Neuronal stem cell (in vitro differentiated cells): ENCODE measurements at regions not wholly inside any gene's neighbourhood (a gene's known extent, or its start where the extent isn't known, plus 50 kb on each side); places are given as distances from the start of the nearest gene placed in this dataset.

Source experiments
- DNase-seq: peaks from one replicate; pipeline ENCODE4 v3.0.0-alpha.2; 2013; ENCODE audit warnings: low spot score
- H2AFZ ChIP-seq: one replicate; pipeline ENCODE4 v1.6.1; 2013; ENCODE audit warnings: mild to moderate bottlenecking, low read length, inconsistent platforms
- H2AK5ac ChIP-seq: 2 replicates; pipeline ENCODE4 v1.6.1; 2013; ENCODE audit warnings: low read depth, mild to moderate bottlenecking, inconsistent platforms, low read length, moderate library complexity, mixed read lengths
- H2BK120ac ChIP-seq: 2 replicates; pipeline ENCODE4 v1.6.1; 2013; ENCODE audit warnings: low read depth, mild to moderate bottlenecking, inconsistent platforms, low read length, moderate library complexity, mixed read lengths
- H2BK12ac ChIP-seq: one replicate; pipeline ENCODE4 v1.6.1; 2013; ENCODE audit warnings: low read length, inconsistent platforms
- H2BK15ac ChIP-seq: 2 replicates; pipeline ENCODE4 v1.6.1; 2013; ENCODE audit warnings: mild to moderate bottlenecking, low read length, inconsistent platforms, mixed read lengths
- H2BK5ac ChIP-seq: one replicate; pipeline ENCODE4 v1.6.1; 2013; ENCODE audit warnings: inconsistent platforms, mild to moderate bottlenecking, low read length, moderate library complexity
- H3K14ac ChIP-seq: one replicate; pipeline ENCODE4 v1.6.1; 2013; ENCODE audit warnings: low read length, inconsistent platforms
- H3K18ac ChIP-seq: 2 replicates; pipeline ENCODE4 v1.6.1; 2013; ENCODE audit warnings: low read length, inconsistent platforms
- H3K23ac ChIP-seq: 2 replicates; pipeline ENCODE4 v1.6.1; 2013; ENCODE audit warnings: low read depth, mild to moderate bottlenecking, mixed read lengths, low read length, inconsistent platforms; ENCODE audit not compliant: poor library complexity
- H3K27ac ChIP-seq: replicated peaks from 3 replicates; pipeline ENCODE4 v1.5.1; 2013; ENCODE audit warnings: low read length, inconsistent platforms
- H3K27me3 ChIP-seq, 3 experiments: 2 replicates each; pipeline ENCODE4 v1.6.1; 2013; ENCODE audit warnings: low read length in 3 of 3, mild to moderate bottlenecking in 2 of 3, inconsistent platforms in 1 of 3, low read depth in 1 of 3, mixed read lengths in 1 of 3, moderate library complexity in 1 of 3; ENCODE audit not compliant: control insufficient read depth in 3 of 3, insufficient read depth in 3 of 3
- H3K36me3 ChIP-seq, 2 donors: replicated peaks in 1 of 2; 2 replicates each; pipeline ENCODE4 v1.6.1; 2013; ENCODE audit warnings: low read length in 2 of 2; ENCODE audit not compliant: control insufficient read depth in 2 of 2, insufficient read depth in 2 of 2
- H3K4ac ChIP-seq: 2 replicates; pipeline ENCODE4 v1.6.1; 2013; ENCODE audit warnings: inconsistent platforms, mild to moderate bottlenecking, low read length, moderate library complexity
- H3K4me1 ChIP-seq, 2 donors: 1 replicate in 1 of 2; 2 replicates in 1 of 2; pipeline ENCODE4 v1.6.1; 2013; ENCODE audit warnings: low read length in 2 of 2, low read depth in 1 of 2; ENCODE audit not compliant: control insufficient read depth in 2 of 2, insufficient read depth in 1 of 2
- H3K4me2 ChIP-seq: one replicate; pipeline ENCODE4 v1.6.1; 2013; ENCODE audit warnings: mild to moderate bottlenecking, low read length, inconsistent platforms; ENCODE audit not compliant: insufficient read depth, poor library complexity, severe bottlenecking
- H3K4me3 ChIP-seq, 2 donors: 2 replicates each; pipeline ENCODE4 v1.5.1; 2013; ENCODE audit warnings: low read length in 2 of 2, mild to moderate bottlenecking in 2 of 2, inconsistent platforms in 1 of 2, moderate library complexity in 1 of 2
- H3K79me1 ChIP-seq: one replicate; pipeline ENCODE4 v1.6.1; 2013; ENCODE audit warnings: low read depth, mild to moderate bottlenecking, inconsistent platforms, low read length, moderate library complexity
- H3K9ac ChIP-seq: one replicate; pipeline ENCODE4 v1.6.1; 2013; ENCODE audit warnings: mild to moderate bottlenecking, low read depth, low read length, inconsistent platforms; ENCODE audit not compliant: poor library complexity
- H3K9me3 ChIP-seq, 2 donors: replicated peaks in 1 of 2; 2 replicates each; pipeline versions ENCODE3 to v1.6.1; 2013; ENCODE audit warnings: low read length in 2 of 2, mild to moderate bottlenecking in 2 of 2, inconsistent platforms in 1 of 2, low read depth in 1 of 2, mixed read lengths in 1 of 2, moderate library complexity in 1 of 2; ENCODE audit not compliant: control insufficient read depth in 2 of 2, insufficient read depth in 1 of 2
- H4K8ac ChIP-seq: one replicate; pipeline ENCODE4 v1.6.1; 2013; ENCODE audit warnings: low read depth, mild to moderate bottlenecking, inconsistent platforms, low read length, moderate library complexity
- H4K91ac ChIP-seq: one replicate; pipeline ENCODE4 v1.6.1; 2013; ENCODE audit warnings: low read length, low read depth, mild to moderate bottlenecking, inconsistent platforms; ENCODE audit not compliant: poor library complexity
- WGBS, 2 donors: extraction: QIAGEN DNeasy Blood & Tissue Kit; methylation state at CpG; one replicate each; pipeline ENCODE4 v1.1.7; 2013; ENCODE audit warnings: missing lambda C conversion rate in 2 of 2, mixed read lengths in 1 of 2; ENCODE audit not compliant: insufficient read length in 2 of 2, insufficient replicate concordance in 1 of 2; ENCODE audit errors: extremely low coverage in 2 of 2; 5-methylcytosine and 5-hydroxymethylcytosine counted together

DNA sequence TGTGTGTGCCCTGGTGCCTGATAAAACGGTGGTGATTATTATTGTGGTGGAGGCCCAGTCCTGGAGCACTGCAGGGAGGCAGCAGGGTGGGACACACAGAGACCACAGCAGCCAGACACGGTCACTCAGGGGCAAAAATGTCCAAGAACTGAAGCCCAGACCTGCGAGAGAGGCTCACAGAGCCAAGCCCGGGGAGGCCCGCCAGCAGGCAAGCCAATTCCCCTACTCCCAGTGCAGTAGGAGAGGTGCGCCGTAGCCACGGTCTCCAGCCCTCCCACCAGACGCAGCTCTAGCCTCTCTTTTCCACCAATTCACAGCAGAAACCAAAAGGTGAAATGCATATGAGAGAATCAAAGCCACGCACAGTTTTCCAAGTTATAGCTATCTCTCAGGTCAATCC lies 179.4 kb upstream of the TAB2 start:
- H3K4ac ChIP-seq, result no peak overlapping the region
- no peaks in the 10 kb centered on the region for H3K9me3 ChIP-seq
- no peak overlapping the region for H3K23ac ChIP-seq
- H3K4me2 ChIP-seq, result no peak overlapping the region
- peak overlapping the region; percentile 10 for H3K27ac ChIP-seq
- H3K18ac ChIP-seq, result peak overlapping the region; percentile 27
- H2BK120ac ChIP-seq, result no peak overlapping the region
- no peak overlapping the region for H2BK12ac ChIP-seq
- no CpG with 5 or more reads among the region's 10 CpGs for WGBS, 2 donors
- no peaks in the 10 kb centered on the region for H3K36me3 ChIP-seq
- no peak overlapping the region for H2AFZ ChIP-seq
- H2AK5ac ChIP-seq, result no peak overlapping the region
- H3K14ac ChIP-seq, result no peak overlapping the region
- peaks cover 0 to 10% (median 0%) of the 10 kb centered on the region in 3 experiments for H3K27me3 ChIP-seq
- H2BK5ac ChIP-seq, result peak overlapping the region; percentile 69
- H4K8ac ChIP-seq, result no peak overlapping the region
- H3K79me1 ChIP-seq, result no peaks in the 10 kb centered on the region
- no peak overlapping the region for H2BK15ac ChIP-seq
- no peak overlapping the region for H4K91ac ChIP-seq
- H3K4me3 ChIP-seq, result no peak overlapping the region
- peak overlapping the region; percentile 10 for H3K9ac ChIP-seq
- H3K4me1 ChIP-seq, result no peaks in the 10 kb centered on the region
- DNase-seq, result no peak

DNA sequence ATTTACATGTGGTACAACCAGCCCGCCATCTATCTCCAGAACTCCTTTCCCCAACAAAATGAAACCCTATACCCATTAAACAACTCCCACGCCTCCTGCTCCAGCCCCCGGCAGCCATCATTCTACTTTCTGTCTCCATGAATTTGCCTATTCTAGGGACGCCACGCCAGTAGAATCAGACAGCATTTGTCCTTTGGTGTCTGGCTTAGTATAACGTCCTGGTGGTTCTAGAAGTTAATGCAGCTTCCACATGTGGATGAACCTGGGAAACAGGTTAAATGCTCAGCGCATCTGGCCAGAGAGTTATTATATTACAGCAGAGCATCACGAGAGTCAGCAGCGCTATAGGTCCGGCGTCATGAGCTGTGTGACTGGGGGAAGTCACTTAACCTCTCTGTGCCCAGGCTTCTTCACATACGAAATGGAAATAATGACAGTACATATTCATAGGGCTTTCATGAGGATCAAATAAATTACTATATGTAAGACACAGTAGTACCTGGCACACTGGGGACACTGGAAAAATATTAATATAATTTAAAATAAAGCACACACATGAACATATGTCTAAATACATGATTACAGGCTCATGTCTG lies 178.7 kb upstream of the TAB2 start:
- H2BK5ac ChIP-seq, result no peak overlapping the region
- H2AK5ac ChIP-seq, result no peak overlapping the region
- H3K4ac ChIP-seq, result no peak overlapping the region
- H2BK15ac ChIP-seq, result no peak overlapping the region
- H2BK120ac ChIP-seq, result no peak overlapping the region
- no peaks in the 10 kb centered on the region for H3K9me3 ChIP-seq
- H3K4me3 ChIP-seq, result no peak overlapping the region
- no peak overlapping the region for H3K18ac ChIP-seq
- H3K14ac ChIP-seq, result no peak overlapping the region
- DNase-seq, result no peak
- H3K9ac ChIP-seq, result no peak overlapping the region
- no peak overlapping the region for H4K8ac ChIP-seq
- 100% methylated on average over 1 of the region's 12 CpGs; no CpG with 5 or more reads in 1 of the 2 donors for WGBS, 2 donors
- H2BK12ac ChIP-seq, result no peak overlapping the region
- H3K27me3 ChIP-seq, result peaks cover 0 to 10% (median 0%) of the 10 kb centered on the region in 3 experiments
- H3K23ac ChIP-seq, result no peak overlapping the region
- H4K91ac ChIP-seq, result no peak overlapping the region
- no peak overlapping the region for H3K4me2 ChIP-seq
- no peak overlapping the region for H3K27ac ChIP-seq
- no peaks in the 10 kb centered on the region for H3K36me3 ChIP-seq
- no peaks in the 10 kb centered on the region for H3K4me1 ChIP-seq
- H2AFZ ChIP-seq, result no peak overlapping the region
- H3K79me1 ChIP-seq, result no peaks in the 10 kb centered on the region

DNA sequence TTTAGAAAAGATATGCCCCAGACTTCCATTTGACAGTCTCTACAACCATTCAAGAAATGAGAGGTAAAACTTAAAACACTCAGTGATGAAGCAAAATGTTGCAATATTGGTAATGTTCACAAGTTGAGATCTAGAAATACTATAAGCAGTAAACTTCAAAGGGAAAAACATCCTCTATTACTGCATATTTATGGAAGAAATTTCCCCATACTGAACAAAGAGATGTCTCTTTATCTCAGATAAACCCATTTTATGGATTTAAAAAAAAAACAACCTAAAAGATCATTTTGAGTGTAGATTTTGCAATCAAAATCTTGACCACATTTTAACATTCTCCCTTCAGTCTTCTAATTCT lies 177.8 kb upstream of the TAB2 start:
- H2BK5ac ChIP-seq, result no peak overlapping the region
- H2BK120ac ChIP-seq, result no peak overlapping the region
- H3K4me3 ChIP-seq, result no peak overlapping the region
- H2BK12ac ChIP-seq, result no peak overlapping the region
- no peaks in the 10 kb centered on the region for H3K79me1 ChIP-seq
- no peak overlapping the region for H3K27ac ChIP-seq
- H2BK15ac ChIP-seq, result no peak overlapping the region
- H4K8ac ChIP-seq, result no peak overlapping the region
- H2AFZ ChIP-seq, result no peak overlapping the region
- H3K4me1 ChIP-seq, result no peaks in the 10 kb centered on the region
- peaks cover 0 to 10% (median 0%) of the 10 kb centered on the region in 3 experiments for H3K27me3 ChIP-seq
- H3K4ac ChIP-seq, result no peak overlapping the region
- no peak overlapping the region for H2AK5ac ChIP-seq
- H3K36me3 ChIP-seq, result no peaks in the 10 kb centered on the region
- H3K9ac ChIP-seq, result no peak overlapping the region
- DNase-seq, result no peak
- H3K14ac ChIP-seq, result no peak overlapping the region
- H4K91ac ChIP-seq, result no peak overlapping the region
- no peaks in the 10 kb centered on the region for H3K9me3 ChIP-seq
- H3K18ac ChIP-seq, result no peak overlapping the region
- H3K23ac ChIP-seq, result no peak overlapping the region
- no peak overlapping the region for H3K4me2 ChIP-seq

- H3K4ac ChIP-seq, result no peak overlapping the region
- no peak overlapping the region for H3K4me3 ChIP-seq
- no peak for DNase-seq
- H3K18ac ChIP-seq, result no peak overlapping the region
- H2BK12ac ChIP-seq, result no peak overlapping the region
- peak overlapping the region; percentile 13 for H2AFZ ChIP-seq
- H3K23ac ChIP-seq, result no peak overlapping the region
- no peak overlapping the region for H3K14ac ChIP-seq
- no peak overlapping the region for H4K91ac ChIP-seq
- no CpG with 5 or more reads among the region's 12 CpGs for WGBS, 2 donors
- H3K27me3 ChIP-seq, result peaks cover 0 to 10% (median 0%) of the 10 kb centered on the region in 3 experiments
- no peaks in the 10 kb centered on the region for H3K4me1 ChIP-seq
- no peak overlapping the region for H3K4me2 ChIP-seq
- H3K79me1 ChIP-seq, result no peaks in the 10 kb centered on the region
- no peak overlapping the region for H2BK120ac ChIP-seq
- no peak overlapping the region for H3K27ac ChIP-seq
- H2BK5ac ChIP-seq, result no peak overlapping the region
- no peaks in the 10 kb centered on the region for H3K9me3 ChIP-seq
- no peak overlapping the region for H2BK15ac ChIP-seq
- H4K8ac ChIP-seq, result no peak overlapping the region
- no peaks in the 10 kb centered on the region for H3K36me3 ChIP-seq
- no peak overlapping the region for H3K9ac ChIP-seq
- no peak overlapping the region for H2AK5ac ChIP-seq
Observed at GRCh38 chr6:149140137-149140909, 177.2 kb upstream of the TAB2 start.
